NCI-H2029 treated with DMSO at 0.1 percent for 48 hours (cell line): ENCODE measurements at regions not wholly inside any gene's neighbourhood (a gene's known extent, or its start where the extent isn't known, plus 50 kb on each side); places are given as distances from the start of the nearest gene placed in this dataset.
"Not testable (repeated sequence)": the region's sequence is repeated elsewhere in the genome, so short reads cannot be mapped to it uniquely, and the experiment has no call there.

Source experiments
- DNase-seq: peaks from one replicate; lab custom pipeline; 2025; lab: John Stamatoyannopoulos, UW

DNA sequence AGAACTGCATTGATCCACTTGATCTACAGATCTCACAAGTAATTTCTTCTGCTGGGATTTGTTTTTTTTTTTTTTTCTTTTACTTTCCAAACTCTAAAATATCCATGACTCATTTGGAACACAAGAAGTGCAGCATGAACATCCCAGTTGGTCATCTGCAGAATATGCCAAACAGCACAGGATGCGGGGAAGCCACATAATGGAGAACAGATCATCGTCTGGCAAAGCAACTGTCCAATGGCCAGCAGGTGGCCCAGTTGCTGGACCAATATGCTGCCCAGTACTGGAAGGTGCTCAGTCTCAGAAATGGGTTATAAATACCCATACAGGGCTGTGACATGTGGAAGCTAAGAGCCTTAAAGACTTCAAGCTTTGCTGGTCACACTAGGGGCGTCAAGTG lies 221.3 kb upstream of the TAS2R1 start:
- no peak for DNase-seq

DNA sequence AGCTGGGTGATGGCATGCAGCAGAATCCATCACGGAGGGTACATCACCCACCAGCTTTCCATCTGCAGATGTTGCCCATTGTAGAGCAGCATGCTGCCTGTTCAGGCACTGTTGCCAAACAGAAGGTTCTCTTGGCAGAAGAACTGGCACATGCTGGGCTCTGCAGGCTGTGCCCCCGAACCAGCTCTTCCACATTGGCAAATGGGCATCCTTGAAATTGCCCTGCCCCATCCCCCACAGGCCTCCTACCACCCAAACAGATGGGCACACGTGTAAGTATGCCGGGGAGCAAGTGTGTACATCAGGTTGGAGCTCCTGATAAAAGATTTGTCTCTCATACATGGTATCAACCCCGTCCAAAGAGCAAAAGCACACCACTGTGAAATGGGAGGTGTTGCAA lies 220.3 kb upstream of the TAS2R1 start:
- DNase-seq: no peak

DNA sequence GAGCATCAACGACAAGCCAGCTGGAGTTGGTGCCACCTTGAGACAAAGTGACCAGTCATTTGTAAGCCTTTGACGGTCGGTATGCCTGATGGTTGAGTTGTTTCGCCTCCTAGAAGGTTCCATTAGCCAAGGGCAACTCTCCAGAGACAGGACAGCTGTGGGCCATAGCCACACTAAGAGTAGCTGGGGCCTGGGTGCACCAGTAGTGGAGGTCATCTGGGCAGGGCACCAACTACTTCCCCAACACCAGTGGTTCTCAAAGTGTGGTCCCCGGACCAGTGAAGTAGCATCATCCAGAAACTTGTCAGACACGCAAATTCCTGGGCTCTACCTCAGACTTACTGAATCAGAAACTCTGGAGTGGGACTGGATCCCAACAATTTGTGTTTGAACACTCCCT lies 217.5 kb upstream of the TAS2R1 start:
- no peak for DNase-seq

DNA sequence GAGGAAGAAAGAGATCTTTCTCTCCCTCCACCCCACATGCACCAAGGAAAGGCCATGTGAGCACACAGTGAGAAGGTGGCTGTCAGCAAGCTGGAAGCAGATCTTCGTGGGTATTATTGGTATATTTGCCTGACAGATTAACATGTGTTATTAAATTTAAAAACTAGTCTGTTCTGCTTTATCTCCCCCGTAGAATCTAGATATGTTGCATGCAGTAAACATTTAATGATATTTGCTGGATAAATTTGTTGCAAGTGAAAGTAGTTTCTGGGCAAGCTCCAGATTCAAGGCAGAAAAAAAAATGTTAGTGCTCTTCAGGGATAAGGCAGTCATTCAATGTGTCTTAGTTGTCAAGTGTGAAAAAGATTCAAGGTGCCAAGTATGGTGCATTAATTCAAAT lies 215.0 kb upstream of the TAS2R1 start:
- DNase-seq: no peak

DNA sequence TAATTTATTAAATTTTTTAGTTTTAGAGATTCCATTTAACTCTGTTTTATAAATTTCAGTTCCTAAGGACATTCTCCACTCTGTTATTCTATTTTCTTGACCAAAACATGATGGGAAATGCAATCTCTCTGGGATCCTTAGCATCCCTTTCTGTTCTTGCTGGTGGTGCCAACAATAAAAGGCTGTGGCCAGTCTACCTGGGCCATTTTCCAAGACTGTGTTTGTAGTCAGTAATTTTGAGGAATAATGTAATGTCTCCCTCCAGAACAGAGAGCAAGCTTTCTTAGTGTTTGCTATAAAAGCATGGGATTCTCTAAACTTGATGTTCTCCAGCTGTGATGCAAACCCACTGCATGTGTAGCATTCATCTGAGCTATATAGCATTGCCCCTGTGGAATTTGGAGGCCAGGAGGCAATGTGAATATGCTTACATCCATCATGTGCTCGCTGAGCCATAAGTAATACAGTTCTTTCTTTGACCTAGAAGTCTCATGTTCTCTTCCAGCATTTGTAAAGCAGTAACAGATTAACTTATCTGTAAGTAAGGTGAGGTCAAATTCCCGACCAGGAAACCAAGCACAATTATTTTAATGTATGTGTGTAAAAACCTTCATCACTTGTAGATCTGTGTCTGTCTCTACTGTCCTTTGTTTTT lies 211.5 kb upstream of the TAS2R1 start:
- DNase-seq: no peak

DNA sequence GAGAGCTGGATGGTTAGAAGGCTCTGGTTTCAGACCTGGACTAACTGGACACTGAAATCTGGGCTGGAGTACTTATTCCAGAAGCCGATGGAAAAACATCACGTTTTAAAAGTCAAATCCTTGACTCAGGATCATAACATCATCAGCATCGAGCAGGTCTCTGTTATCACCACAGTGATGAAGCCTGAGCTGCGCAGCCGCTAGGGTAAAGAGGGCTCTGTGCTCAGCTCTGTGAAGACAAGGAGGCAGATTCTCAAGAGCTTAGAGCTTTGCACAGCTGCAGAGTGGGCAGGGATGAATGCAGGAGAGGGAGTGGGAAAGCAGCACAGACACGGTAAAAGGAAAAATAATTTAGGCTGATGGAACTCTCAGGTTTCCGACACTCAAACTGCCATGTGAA lies 208.8 kb upstream of the TAS2R1 start:
- no peak for DNase-seq

DNA sequence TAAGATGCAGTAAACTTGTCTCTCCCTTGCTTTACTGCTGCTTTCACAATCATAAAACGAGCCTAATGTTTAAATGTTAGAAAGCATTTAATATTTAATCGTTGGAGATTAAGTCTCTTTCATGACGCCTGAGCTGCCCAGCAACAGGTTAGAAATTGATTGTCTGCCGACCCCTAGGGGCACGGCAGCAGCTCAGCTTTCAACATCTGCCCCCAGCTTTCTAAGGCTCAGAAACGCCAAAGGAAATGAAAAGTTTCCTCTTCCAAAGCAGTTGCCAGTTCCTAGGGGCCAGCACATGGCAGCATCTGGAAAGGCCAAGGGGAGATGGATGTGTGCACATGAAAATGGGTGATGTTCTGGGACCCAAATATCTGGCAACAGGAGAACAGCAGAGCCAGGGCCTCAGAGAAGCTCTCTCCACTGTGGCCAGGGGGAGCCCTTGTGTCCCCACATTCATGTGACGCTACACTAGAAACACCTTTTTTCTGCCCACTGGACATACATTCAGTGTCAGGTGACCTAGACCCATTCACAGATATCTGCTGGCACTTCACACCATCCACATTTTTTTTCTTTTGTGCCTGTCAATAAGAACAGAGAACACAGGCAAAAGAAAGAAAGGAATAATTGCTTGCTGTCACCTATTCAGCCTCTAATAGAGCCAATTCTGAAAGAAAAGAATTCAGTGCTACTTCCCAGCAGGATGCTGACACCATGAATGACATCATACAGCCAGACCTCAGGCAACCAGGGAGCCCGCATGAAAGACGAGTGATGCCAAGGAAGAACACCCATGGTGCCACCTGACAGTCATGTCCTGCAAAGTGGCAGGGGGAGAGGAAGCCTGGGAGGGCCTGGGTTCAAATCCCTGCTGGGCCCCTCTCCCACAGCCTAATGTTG lies 205.0 kb upstream of the TAS2R1 start:
- no peak for DNase-seq

DNA sequence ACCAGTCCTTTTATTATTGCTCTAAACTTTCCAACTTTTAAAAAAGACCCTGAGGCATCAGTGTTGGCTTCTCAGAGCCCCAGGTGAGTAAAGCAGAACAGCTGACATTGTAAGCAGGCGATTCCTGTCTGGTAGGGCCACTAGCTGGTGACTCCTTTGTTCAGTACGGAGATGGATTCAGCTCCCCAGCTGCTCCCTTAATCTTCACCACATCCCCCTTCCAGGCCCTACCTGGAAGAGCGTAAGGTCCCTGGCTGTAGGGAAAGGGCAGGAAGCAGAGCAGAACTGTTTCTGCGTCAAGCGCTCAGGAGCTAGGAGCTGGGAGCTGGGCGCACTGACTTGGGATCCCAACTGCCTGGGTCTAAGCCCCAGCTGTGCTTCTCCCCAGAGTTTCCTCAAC lies 203.7 kb upstream of the TAS2R1 start:
- no peak for DNase-seq

DNA sequence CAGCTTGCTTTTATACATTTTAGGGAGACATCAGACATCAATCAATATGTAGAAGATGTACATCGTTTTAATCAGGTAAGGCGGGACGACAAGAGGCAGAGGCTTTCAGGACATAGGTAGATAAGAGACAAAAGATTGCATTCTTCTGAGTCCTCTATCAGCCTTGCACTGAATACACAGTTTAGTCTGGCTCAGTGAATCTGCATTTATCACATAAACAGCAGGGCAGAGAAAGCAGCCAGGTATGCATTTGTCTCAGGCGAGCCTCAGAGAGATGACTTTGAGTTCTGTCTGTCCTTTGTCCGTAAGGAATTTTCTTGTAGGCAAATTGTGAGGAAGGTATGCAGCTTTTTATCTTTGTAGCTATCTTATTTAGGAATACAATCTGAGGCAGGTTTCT lies 202.8 kb upstream of the TAS2R1 start:
- no peak for DNase-seq

DNA sequence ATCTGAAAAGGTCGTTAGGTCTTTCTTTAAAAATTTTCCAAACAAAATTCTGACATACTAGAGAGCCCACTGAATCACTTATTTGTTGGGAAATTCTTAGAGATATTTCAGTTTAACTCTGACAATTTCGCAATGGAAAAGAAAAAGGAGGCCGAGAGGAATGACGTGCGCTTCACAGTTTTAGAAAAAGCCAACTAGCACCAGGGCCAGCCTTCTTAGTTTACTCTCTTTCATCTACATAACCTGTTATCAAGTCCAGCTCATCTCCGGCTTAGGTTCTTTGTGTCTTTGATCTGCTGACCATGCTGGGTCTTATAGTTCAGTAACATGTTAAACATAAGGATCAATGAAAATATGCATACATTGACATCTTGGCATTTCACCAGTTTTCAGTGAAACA lies 201.7 kb upstream of the TAS2R1 start:
- no peak for DNase-seq

DNA sequence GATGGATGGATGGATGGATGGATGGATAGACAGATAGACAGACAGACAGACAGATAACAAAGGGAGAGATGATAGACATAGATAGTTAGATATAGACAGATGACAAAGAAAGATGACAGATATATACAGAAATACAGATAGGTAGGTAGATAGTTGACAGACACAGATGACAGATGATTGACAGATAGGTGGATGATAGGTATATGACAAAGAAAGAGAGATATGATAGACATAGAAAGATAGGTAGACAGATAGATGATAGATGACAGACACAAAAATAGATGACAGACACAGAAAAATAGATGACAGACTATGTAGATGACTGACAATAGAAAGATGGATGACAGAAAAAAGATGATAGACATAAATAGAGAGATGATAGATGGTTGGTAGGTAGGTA lies 200.0 kb upstream of the TAS2R1 start:
- DNase-seq: no peak

DNA sequence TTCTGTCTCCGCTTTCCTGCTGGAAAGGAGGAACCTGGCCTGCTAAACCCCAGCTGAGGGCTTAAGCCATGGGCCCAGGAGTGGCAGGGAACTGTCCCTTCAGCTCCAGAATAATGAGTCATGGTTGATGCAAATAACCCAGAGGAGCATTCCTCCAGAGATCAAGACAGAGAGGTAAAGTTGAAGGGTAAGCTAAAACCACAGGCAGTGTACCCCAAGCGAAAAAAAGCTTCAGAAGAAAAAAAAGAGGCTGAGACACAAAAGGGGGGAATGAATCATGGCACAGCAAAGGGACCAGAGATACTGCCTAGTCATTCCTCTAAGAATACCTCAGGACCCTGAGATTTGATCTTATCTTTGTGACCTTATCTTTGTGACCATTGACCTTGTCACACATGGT lies 199.5 kb upstream of the TAS2R1 start:
- DNase-seq: no peak

DNA sequence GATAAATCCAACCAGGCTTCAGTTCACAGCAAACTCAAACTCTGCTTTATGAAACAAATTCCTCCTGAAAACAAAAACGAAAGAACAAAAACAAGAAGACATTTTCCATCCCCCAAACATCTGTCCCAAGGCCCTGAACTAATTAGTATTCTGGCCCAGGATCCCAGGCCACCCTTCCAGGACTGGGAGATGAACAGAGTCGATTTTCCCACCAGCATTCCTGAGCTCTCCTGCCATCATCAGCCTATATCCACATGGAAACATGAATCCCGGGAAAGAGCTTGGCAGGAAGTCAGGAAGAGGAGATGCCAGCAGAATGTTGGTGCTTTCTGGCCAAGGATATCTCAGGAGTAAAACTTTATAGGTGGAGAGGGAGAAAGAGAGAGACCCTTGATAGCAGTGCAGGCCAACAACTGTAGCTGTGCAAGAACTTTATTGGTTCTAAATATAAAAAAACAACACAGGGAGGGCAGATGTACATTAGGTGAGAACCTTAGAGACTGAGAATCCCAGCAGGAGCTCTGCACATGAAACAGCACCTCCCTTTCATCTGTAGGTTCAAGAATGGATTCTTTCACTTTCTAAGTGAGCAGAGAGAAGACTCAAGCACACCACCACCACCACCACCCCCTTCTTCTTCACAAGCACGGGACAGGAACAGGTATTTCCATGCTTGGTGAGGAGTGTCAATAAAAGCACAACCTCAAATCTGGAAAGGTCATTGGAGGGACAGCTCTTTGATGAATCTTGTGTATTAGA lies 190.7 kb upstream of the TAS2R1 start:
- no peak for DNase-seq

DNA sequence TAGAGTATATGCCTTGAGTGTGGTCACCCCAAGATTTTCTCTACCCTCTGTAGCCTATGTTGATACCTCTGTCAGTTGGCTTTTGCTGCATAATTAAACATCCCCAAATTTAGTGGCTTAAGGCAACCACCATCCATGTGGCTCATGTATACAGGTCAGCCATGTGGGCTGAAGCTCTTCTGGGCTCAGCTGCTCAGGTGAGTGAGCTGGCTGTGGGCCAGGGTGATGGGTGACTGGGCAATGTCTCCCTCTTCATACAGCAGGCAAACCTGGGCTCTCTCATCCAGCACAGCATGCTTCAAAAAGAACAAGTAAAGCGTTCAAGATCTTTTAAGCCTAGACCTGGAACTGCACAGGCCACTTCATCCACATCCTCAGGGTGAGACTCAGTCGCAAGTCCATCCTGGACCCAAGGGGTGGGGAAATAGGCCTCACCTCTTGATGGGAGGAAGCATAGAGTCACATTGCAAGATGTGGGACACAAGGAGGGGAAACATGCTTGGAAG lies 188.2 kb upstream of the TAS2R1 start:
- DNase-seq: no peak

DNA sequence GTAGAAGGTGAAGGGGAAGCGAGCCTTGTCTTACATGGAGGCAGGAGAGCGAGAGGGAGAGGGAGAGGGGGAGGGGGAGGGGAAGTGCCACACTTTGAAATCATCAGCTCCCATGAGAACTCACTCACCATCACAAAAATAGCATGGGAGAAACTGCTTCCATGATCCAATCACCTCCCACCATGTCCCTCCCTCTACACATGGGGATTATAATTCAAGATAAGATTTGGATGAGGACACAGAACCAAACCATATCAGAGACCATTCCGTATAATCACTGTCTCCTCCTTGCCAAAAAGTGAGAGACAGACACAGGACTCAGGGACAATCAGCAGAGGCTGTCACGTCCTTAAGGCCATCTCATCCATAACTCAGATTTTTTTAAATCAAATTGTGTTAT lies 187.7 kb upstream of the TAS2R1 start:
- DNase-seq: no peak

DNA sequence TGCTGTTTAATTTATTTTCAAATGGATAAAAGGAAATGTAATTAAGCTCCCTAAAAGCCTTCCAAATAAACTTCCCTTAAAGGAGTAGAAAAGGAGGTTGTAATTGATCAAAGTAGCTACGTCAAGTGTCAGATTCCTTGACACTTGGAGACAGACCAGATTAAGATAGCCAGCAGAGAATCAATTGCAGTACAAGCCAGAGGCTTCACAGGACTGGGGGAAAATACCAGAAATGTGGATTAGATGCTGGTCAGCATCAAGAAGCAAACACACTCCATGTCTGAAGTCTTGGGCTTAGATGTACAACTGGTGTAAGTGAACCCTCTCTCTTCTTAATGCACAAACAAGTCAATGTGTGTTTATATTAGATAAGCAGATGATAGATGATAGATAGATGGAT lies 184.9 kb upstream of the TAS2R1 start:
- DNase-seq: no peak

DNA sequence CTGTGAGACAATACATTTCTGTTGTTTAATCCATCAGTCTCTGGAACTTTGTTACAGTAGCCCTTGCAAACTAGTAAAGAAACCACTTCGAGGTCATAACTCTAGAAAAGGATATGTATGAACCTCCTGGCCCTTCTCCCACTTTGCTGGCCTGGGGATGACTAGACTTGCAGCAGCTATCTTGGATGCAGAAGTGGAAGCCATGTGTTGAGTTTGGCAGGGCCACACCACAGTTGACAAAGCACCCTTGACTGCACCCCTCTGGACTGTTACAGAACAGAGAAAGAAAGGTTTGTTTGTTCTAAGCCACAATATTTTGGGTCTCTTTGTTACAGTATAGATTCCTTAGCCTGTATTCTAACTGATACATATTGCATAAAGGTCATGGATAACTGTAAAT lies 183.2 kb upstream of the TAS2R1 start:
- DNase-seq: no peak

DNA sequence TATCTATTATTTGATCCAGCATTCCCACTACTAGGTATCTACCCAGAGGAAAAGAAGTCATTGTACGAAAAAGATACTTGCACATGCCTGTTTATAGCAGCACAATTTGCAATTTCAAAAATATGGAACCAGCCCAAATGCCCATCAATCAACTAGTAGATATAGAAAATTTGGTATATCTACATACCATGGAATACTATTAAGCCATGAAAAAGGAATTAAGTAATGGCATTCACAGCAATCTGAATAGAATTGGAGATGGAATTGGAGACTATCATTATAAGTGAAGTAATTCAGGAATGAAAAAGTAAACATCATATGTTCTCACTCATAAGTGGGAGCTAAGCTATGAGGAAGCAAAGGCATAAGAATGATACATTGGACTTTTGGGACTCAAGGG lies 177.2 kb upstream of the TAS2R1 start:
- not testable (repeated sequence) for DNase-seq

DNA sequence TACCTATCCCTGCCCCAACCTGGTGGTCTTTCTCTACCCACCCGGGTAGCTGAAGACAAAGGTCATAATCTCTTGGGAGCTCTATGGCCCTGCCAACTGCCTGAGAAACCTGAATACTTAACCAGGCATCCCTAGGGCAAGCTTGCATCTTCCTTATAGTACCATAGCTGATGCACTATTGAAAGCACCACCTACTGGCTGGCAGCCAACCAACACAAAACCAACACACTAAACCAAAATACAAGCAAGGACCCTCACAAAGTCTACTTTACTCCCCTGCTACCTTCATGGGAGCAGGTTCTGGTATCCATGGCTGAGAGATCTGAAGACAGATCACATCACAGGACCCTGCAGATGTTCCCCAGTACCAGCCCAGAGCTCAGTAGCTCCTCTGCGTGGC lies 171.8 kb upstream of the TAS2R1 start:
- no peak for DNase-seq

DNA sequence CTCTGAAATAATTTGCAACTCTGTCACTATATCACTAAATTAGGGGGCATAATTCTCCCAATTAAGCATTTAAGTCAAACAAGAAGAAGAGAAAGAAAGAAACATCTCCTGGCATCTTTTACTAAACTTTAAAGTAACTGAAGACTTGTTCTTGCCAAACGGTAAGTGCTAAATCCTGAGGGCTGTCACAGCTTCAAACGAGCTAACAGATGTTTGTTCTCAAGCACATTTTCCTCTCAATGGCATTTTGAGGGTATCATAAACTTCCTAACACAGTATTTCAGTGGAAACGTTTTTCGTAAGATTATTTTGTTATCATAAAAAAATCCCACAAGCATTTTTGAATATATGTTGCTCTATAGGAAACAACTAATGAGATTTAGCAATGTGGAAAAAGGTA lies 169.5 kb upstream of the TAS2R1 start:
- DNase-seq: no peak

DNA sequence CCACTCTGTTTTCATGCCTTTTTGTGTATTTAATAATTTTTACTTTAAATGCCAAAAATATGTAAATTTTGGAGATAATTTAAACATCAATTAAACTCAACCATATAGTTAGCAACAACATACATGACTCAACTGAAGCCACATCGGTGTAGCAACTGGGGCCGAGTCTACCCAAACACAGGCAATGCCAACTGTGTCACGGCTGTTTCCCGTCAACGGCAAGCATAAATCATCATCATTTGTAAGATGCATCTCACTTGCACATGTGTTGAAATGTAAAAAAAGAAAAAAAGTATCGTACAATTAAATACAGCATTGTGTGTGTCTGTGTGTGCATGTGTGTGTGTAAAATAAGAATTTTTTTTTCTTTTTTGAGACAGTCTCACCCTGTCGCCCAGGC lies 160.1 kb upstream of the TAS2R1 start:
- DNase-seq: no peak

DNA sequence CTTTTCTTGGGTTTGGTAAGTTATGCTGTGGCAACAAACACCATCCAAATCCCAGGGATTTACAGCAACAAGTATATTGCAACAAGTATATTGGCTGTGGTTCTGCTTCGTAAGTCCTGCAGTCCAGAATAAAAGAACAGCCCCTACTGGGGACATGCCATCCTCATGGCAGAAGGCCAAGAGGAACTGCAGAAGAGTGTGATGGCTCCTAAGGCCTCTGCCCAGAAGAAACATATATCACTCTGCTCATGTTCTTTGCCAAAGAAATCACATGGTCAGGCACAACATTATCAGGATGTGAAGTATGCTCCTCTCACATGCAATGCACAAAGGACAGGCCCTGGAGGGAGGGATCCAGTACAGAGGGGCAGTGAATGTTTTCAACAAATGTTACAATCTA lies 159.6 kb upstream of the TAS2R1 start:
- peak; percentile 1 for DNase-seq
